ENCODE measurements at regions not wholly inside any gene's neighbourhood (a gene's known extent, or its start where the extent isn't known, plus 50 kb on each side); places are given as distances from the start of the nearest gene placed in this dataset.
"Not testable (repeated sequence)": the region's sequence is repeated elsewhere in the genome, so short reads cannot be mapped to it uniquely, and the experiment has no call there.

DNA sequence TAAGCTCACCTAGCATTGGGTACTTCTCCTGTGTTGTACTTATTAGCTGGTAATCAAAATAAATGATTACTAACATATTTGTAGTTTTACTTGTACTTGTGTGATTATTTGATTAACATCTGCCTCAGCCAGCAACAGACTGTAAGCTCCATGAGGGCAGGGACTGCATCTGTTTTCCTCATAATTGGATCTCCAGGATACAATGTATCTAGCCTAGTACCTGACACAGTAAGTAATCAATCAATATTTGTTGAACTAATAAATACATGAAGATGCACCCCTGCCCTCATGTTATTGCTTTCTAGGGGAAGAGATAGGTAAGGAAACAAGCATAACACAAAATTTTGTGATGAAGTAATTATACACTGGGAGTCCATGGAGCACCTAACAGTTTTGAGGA is 101.5 kb downstream of the TENT5C start:
- DNase-seq (ENCODE audit: low spot score): no peak

- peak; percentile 42 for DNase-seq (ENCODE audit: low spot score)
Measured at GRCh38 chr1:117708323-117709248, 102.7 kb downstream of the TENT5C start.

DNA sequence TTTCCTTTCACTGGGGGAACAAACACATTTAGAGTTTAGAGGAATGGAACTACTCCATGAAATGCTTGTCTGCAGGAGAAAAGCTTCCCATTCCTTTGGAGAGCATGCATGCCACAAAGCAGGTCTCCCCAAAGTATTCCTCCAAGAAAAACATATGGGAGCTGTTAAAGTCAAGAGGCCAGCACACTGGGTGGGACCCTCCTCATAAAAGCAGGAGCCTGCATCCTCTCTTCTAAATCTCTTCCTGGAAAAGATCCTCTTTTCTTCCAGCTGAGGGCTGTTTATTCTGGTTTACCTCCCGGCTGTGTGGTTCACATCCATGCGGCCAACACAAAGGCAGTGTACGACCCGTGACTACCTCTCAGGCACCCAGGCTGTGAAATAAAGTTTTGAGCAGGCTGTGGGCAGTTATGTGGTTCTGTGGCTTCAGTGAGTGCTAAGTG is 103.4 kb downstream of the TENT5C start:
- no peak for DNase-seq (ENCODE audit: low spot score)

DNA sequence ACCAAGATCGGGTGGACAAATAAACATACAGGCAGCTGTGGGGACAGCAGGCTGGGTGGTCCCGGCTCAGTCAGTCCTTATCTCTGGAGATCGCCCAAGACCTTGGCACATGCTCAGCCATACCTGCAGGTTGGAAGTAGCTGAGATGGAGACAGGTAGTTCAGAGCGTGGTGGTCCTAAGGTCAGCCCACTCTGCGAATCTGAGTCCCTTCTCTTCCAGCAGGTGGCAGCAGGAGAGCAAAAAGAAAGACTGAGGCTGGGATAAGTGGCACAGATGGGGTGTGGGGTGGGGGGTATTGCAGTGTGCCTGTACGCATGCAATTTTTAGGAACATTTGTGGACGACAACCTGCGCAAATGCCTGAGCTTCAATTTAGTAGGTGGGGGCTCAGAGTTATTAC is 104.9 kb downstream of the TENT5C start:
- DNase-seq (ENCODE audit: low spot score): peak; percentile 41

- DNase-seq (ENCODE audit: low spot score): no peak
Measured at GRCh38 chr1:117712621-117713020, 106.8 kb downstream of the TENT5C start.

GRCh38 chr1:117714546-117714945 is 108.7 kb downstream of the TENT5C start:
- DNase-seq (ENCODE audit: low spot score): no peak

GRCh38 chr1:117716030-117716429 is 110.2 kb downstream of the TENT5C start:
- not testable (repeated sequence) for DNase-seq (ENCODE audit: low spot score)

- not testable (repeated sequence) for DNase-seq (ENCODE audit: low spot score)
Measured at GRCh38 chr1:117717980-117718379, 112.1 kb downstream of the TENT5C start.

- DNase-seq (ENCODE audit: low spot score): not testable (repeated sequence)
Measured at GRCh38 chr1:117718596-117718995, 112.7 kb downstream of the TENT5C start.

DNA sequence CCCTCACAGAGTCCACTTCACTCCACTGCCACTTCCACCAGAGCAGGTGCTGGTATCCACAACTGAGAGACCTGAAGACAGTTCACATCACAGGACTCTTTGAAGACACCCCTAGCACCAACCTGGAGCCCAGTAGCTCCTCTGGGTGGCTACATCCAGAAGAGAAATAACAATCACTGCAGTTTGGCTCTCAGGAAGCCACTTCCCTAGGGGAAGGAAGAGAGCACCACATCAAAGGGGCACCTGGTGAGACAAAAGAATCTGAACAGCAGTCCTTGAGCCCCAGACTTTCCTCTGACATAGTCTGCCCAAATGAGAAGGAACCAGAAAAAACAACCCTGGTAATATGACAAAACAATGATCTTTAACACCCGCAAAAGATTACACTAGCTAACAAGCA is 113.2 kb downstream of the TENT5C start:
- DNase-seq (ENCODE audit: low spot score): no peak

GRCh38 chr1:117732065-117732797 is 126.4 kb downstream of the TENT5C start:
- no peak for DNase-seq (ENCODE audit: low spot score)

GRCh38 chr1:117732956-117733355 is 127.1 kb downstream of the TENT5C start:
- DNase-seq (ENCODE audit: low spot score): no peak

DNA sequence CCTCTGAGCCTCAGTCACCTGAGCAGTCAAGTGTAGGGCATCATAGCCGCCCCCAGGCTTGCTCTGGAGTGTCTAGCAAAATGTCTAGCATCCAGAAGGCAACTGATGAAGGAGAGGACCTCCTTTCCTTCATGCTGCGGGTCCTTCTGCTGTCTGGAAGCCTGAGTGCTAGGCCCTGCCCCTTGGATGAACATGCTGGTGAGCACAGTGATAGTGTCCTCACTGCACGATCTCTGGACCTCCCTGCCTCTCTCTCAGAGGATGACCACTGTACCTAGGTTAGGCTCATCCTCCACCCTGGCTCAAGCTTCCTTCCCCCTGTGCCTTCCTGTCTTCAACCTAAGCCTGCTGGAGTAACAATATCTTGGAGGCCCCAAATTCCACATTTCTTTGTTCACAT is 128.6 kb downstream of the TENT5C start:
- no peak for DNase-seq (ENCODE audit: low spot score)

DNA sequence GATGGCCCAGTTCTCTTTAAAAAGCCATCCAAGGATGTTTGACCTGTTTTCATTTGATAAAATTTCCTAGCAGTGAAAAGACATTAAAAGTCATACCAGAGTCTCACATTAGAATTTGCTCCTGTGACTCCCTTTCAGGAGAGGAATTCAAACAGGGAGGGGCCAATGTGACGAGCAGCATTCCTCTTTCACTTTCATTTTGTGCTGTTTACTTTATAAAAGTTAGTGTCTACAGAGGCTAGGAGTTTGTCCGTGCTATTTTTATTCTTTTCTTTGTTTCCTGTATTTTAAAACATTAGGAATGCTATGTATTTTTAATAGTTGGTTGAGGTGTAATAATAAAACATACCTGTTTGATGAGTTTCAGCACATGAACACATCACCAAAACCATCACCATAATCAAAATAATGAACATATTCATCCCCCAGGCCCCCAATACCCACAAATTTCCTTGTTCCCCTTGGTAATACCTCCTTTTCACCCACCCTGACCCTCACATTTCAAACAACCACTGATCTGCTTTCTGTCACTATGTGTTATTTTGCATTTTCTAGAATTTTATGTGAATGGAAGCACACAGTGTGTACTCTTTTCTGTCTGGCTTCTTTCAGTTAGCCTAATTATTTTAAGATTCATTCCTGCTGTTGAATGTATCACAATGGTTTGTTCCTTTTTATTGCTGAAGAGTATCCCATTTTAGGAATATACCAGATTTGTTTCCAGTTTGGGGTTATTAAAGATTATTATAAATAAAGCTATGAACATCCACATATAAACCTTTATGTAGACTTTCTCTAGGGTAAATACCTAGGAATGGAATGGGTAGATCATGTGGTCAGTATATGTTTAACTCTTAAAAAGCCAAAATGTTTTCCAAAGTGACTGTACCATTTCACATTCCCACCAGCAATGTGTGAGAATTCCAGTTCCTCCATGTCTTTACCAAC is 129.5 kb downstream of the TENT5C start:
- no peak for DNase-seq (ENCODE audit: low spot score)

DNA sequence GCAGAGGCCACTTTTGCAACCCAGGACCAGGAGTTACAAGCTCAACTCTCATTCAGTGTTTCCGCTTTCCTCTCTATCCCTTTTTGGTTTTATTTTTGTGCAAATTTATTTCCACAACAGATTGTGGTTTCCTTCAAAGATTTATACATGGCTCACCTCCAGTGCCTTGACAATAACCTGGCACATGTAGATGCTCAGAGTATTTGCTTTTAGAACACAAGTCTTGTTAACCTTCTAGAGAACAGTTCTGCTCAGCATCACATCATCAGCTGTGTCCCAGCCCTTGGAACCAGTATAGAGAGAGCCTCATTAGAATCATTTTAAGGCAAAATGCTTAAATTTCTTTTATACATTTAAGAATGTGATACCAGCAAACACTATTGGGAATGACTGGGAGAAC is 133.7 kb downstream of the TENT5C start:
- DNase-seq (ENCODE audit: low spot score): no peak

GRCh38 chr1:117740496-117740895 is 134.6 kb downstream of the TENT5C start:
- no peak for DNase-seq (ENCODE audit: low spot score)

DNA sequence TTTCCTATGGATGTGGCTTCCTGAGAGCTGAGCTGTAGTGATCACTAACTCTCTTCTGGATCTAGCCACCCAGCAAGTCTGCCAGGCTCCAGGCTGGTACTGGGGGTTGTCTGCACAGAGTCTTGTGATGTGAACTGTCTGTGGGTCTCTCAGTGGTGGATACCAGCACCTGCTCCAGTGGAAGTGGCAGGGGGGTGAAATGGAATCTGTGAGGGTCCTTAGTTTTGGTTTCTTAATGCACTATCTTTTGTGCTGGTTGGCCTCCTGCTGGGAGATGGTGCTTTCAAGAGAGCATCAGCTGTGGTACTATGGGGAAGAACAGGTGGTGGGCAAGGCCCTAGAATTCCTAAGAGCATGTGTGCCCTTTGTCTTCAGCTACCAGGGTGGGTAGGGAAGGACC is 140.7 kb downstream of the TENT5C start:
- not testable (repeated sequence) for DNase-seq (ENCODE audit: low spot score)

DNA sequence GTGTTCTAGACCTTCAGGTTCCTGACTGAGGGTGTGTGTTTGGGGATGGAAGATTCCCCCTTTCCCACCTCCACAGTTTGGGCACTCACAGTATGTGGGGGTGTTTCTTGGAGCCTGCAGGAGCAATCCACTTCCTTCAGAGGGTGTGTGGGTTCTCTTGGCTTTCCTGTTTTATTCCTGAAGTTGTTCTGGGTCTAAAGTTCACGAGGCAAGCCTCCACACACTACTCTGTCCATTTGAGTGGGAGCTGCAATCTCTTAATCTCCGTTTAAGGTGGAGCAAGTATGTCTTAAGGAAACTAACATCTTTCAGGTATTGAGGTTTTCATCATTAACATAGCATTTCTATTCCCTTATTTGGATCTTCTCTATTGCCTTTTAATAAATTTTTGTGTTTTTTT is 141.8 kb downstream of the TENT5C start:
- no peak for DNase-seq (ENCODE audit: low spot score)

- DNase-seq (ENCODE audit: low spot score): no peak
Measured at GRCh38 chr1:117751321-117751720, 145.5 kb downstream of the TENT5C start.

DNA sequence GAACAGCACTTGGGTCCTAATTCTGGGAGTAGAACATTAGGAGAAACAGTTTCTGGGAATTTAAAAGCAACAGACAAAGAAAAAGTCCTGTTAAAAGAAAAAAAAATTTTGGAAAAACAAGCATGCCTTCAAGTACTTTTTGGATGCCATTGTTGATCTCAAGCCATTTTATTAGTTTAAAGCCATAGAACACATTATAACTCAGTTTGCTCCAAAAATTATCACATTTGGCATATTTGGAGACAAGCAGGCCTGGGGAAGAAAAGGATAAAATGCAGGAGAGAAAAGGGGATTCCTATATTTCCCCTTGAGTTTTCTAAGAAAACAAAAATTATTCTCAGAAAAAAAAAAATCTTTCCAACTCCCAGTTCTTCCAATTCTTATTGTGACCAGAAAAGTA is 146.8 kb downstream of the TENT5C start:
- DNase-seq (ENCODE audit: low spot score): no peak

DNA sequence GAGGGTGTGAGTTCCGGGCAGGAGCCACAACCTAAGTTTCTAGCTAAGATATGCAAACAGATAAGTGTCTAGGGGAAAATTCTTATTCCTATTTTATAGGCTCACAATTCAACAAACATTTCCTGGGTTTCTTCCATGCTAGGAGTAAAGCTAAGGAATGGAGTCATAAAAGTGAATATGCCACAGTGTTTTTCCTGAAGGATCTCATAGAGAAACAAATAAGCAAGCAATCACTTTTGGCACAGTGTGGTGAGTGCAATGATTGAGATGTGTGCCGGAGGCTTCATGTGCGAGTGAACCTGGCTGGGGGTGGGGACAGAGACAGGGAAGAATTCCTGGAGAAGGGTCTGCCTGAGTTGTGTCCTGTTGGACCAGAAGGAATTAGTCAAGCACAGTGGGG is 147.4 kb downstream of the TENT5C start:
- DNase-seq (ENCODE audit: low spot score): no peak

DNA sequence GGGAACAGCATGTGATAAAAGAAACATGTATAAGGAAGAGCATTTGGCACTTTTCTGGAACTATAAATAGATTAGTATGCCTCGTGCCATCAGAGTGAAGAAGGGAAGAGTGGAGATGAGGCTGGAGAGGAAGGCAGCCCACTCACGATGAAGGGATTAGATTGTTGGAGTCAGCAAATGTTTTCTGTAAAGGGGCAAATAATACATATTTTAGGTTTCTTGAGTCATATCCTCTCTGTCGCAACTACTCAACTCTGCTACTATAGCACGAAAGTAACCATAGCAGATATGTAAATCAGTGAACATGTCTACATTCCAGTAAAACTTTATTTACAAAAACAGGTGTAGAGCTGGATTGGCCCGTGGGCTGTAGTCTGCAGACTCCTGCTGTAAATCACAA is 147.8 kb downstream of the TENT5C start:
- no peak for DNase-seq (ENCODE audit: low spot score)

All from iPS-NIHi11 (cell line).